ENCODE measurements at regions not wholly inside any gene's neighbourhood (a gene's known extent, or its start where the extent isn't known, plus 50 kb on each side); places are given as distances from the start of the nearest gene placed in this dataset.

GRCh38 chr5:164941132-164941531 is 1435.7 kb downstream of the MAT2B start:
- CTCF ChIA-PET, result no interaction called here
- ATAC-seq (no peak), DNase-seq (ENCODE audit: low spot score) (no peak)
- Mint-ChIP-seq H3K4me3 (no peak overlapping the region), H3K27ac (no peak overlapping the region; the same call in 1 of the 2 replicates), H3K27me3 (ENCODE audit: low read depth) (no peaks in the 10 kb centered on the region), H3K36me3 (no peaks in the 10 kb centered on the region), H3K9me3 (peaks cover 7% of the 10 kb centered on the region; the same call in 1 of the 2 replicates), H3K4me1 (no peaks in the 10 kb centered on the region)
- POLR2A ChIA-PET, result no interaction called here
- TF ChIP-seq NR1H2 (CRISPR knock-in tag; IDR thresholded peaks at IDR 0.05) (no peak), ATF6 (CRISPR knock-in tag; IDR thresholded peaks at IDR 0.05) (no peak), ZNF396 (CRISPR knock-in tag; IDR thresholded peaks at IDR 0.05; ENCODE audit: borderline replicate concordance) (no peak), FOXP1 (CRISPR knock-in tag; IDR thresholded peaks at IDR 0.05; ENCODE audit: borderline replicate concordance) (no peak), PRRX2 (CRISPR knock-in tag; IDR thresholded peaks at IDR 0.05) (no peak), E2F5 (CRISPR knock-in tag; IDR thresholded peaks at IDR 0.05) (no peak), ZNF416 (CRISPR knock-in tag; IDR thresholded peaks at IDR 0.05) (no peak)
- TF ChIP-seq, protein P1, sequence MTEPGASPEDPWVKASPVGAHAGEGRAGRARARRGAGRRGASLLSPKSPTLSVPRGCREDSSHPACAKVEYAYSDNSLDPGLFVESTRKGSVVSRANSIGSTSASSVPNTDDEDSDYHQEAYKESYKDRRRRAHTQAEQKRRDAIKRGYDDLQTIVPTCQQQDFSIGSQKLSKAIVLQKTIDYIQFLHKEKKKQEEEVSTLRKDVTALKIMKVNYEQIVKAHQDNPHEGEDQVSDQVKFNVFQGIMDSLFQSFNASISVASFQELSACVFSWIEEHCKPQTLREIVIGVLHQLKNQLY (CRISPR knock-in tag; IDR thresholded peaks at IDR 0.05), result no peak

DNA sequence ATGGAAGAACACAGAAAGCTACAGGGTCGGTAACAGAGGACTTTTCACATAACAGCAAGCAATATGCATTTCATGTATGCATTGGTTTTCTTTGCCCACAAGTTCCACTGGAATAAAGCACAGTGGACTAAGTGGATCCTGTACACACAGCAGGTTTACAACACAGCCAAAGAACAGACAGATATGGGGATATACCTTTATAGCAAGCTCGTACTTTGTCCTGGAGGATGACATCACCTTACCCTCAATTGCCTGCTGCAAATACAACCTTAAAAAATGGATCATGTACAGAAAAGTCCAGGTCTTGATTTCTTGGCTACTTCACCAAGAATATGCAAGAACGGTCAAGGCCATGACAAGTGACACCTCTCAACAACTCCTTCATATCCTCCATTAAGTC is 1445.5 kb downstream of the MAT2B start:
- ATAC-seq, result no peak
- CTCF ChIA-PET, result no interaction called here
- DNase-seq (ENCODE audit: low spot score), result no peak
- Mint-ChIP-seq H3K27ac (no peak overlapping the region), H3K27me3 (ENCODE audit: low read depth) (no peaks in the 10 kb centered on the region), H3K4me3 (no peak overlapping the region), H3K4me1 (peaks cover 7% of the 10 kb centered on the region), H3K36me3 (no peaks in the 10 kb centered on the region), H3K9me3 (peaks cover under 1% of the 10 kb centered on the region; the same call in 1 of the 2 replicates)
- POLR2A ChIA-PET, result no interaction called here
- TF ChIP-seq FOXP1 (CRISPR knock-in tag; IDR thresholded peaks at IDR 0.05; ENCODE audit: borderline replicate concordance), result no peak
- no peak for TF ChIP-seq ZNF138 (CRISPR knock-in tag; conservative IDR thresholded peaks at IDR 0.05)
- no peak for TF ChIP-seq CBFB (CRISPR knock-in tag; IDR thresholded peaks at IDR 0.05; ENCODE audit: low read depth)
- TF ChIP-seq E2F4 (CRISPR knock-in tag; IDR thresholded peaks at IDR 0.05; ENCODE audit: borderline replicate concordance, low read depth), result no peak
- no peak for TF ChIP-seq JAZF1 (CRISPR knock-in tag; IDR thresholded peaks at IDR 0.05)
- TF ChIP-seq ZNF263 (CRISPR knock-in tag; IDR thresholded peaks at IDR 0.05; ENCODE audit: low read depth), result no peak
- TF ChIP-seq HMGA2 (CRISPR knock-in tag; IDR thresholded peaks at IDR 0.05), result no peak
- TF ChIP-seq ZNF425 (CRISPR knock-in tag; conservative IDR thresholded peaks at IDR 0.05), result no peak
- no peak for TF ChIP-seq RORB (CRISPR knock-in tag; IDR thresholded peaks at IDR 0.05)
- TF ChIP-seq, protein P2, sequence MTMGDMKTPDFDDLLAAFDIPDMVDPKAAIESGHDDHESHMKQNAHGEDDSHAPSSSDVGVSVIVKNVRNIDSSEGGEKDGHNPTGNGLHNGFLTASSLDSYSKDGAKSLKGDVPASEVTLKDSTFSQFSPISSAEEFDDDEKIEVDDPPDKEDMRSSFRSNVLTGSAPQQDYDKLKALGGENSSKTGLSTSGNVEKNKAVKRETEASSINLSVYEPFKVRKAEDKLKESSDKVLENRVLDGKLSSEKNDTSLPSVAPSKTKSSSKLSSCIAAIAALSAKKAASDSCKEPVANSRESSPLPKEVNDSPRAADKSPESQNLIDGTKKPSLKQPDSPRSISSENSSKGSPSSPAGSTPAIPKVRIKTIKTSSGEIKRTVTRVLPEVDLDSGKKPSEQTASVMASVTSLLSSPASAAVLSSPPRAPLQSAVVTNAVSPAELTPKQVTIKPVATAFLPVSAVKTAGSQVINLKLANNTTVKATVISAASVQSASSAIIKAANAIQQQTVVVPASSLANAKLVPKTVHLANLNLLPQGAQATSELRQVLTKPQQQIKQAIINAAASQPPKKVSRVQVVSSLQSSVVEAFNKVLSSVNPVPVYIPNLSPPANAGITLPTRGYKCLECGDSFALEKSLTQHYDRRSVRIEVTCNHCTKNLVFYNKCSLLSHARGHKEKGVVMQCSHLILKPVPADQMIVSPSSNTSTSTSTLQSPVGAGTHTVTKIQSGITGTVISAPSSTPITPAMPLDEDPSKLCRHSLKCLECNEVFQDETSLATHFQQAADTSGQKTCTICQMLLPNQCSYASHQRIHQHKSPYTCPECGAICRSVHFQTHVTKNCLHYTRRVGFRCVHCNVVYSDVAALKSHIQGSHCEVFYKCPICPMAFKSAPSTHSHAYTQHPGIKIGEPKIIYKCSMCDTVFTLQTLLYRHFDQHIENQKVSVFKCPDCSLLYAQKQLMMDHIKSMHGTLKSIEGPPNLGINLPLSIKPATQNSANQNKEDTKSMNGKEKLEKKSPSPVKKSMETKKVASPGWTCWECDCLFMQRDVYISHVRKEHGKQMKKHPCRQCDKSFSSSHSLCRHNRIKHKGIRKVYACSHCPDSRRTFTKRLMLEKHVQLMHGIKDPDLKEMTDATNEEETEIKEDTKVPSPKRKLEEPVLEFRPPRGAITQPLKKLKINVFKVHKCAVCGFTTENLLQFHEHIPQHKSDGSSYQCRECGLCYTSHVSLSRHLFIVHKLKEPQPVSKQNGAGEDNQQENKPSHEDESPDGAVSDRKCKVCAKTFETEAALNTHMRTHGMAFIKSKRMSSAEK (CRISPR knock-in tag; IDR thresholded peaks at IDR 0.05; ENCODE audit: borderline replicate concordance), result no peak
- no peak for TF ChIP-seq GRHL2 (CRISPR knock-in tag; IDR thresholded peaks at IDR 0.05; ENCODE audit: insufficient replicate concordance, severe bottlenecking)
- TF ChIP-seq, protein P3, sequence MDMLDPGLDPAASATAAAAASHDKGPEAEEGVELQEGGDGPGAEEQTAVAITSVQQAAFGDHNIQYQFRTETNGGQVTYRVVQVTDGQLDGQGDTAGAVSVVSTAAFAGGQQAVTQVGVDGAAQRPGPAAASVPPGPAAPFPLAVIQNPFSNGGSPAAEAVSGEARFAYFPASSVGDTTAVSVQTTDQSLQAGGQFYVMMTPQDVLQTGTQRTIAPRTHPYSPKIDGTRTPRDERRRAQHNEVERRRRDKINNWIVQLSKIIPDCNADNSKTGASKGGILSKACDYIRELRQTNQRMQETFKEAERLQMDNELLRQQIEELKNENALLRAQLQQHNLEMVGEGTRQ (CRISPR knock-in tag; IDR thresholded peaks at IDR 0.05), result no peak
- TF ChIP-seq, protein P4, sequence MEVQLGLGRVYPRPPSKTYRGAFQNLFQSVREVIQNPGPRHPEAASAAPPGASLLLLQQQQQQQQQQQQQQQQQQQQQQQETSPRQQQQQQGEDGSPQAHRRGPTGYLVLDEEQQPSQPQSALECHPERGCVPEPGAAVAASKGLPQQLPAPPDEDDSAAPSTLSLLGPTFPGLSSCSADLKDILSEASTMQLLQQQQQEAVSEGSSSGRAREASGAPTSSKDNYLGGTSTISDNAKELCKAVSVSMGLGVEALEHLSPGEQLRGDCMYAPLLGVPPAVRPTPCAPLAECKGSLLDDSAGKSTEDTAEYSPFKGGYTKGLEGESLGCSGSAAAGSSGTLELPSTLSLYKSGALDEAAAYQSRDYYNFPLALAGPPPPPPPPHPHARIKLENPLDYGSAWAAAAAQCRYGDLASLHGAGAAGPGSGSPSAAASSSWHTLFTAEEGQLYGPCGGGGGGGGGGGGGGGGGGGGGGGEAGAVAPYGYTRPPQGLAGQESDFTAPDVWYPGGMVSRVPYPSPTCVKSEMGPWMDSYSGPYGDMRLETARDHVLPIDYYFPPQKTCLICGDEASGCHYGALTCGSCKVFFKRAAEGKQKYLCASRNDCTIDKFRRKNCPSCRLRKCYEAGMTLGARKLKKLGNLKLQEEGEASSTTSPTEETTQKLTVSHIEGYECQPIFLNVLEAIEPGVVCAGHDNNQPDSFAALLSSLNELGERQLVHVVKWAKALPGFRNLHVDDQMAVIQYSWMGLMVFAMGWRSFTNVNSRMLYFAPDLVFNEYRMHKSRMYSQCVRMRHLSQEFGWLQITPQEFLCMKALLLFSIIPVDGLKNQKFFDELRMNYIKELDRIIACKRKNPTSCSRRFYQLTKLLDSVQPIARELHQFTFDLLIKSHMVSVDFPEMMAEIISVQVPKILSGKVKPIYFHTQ (CRISPR knock-in tag; IDR thresholded peaks at IDR 0.05), result no peak
